Left colon (tissue), 2 donors: ENCODE measurements at regions not wholly inside any gene's neighbourhood (a gene's known extent, or its start where the extent isn't known, plus 50 kb on each side); places are given as distances from the start of the nearest gene placed in this dataset.
A peak's percentile ranks its signal among the peaks of the same experiment; 100 is the strongest.

Experiments used
- ATAC-seq: fragments of 200-7000 bp; cut with Tn5 transposase; one replicate; pipeline ENCODE4 v1.9.1; 2020; ENCODE audit warnings: mild to moderate bottlenecking, moderate library complexity
- DNase-seq, 2 donors: peaks; one replicate each; pipeline ENCODE4 v3.0.0-alpha.2; 2020
- intact Hi-C, 2 donors: fragments of 100-400 bp; cut with DNase I in 1 of 2; cut with micrococcal nuclease in 1 of 2; formaldehyde crosslinking; loops; one replicate each; pipeline versions ENCODE4 v1.11.2 to v1.14.0; 2022; cut with DNase I, micrococcal nuclease
- donor health status: DM: no; HTN: no; CAD: no.
- donor health status: DM: yes; HTN: yes; CAD: no.

- ATAC-seq (peak; percentile 86), DNase-seq (peak; percentile 40 to 44)
- intact Hi-C loops, result no loop called here
Observed at GRCh38 chr1:213724640-213725536, 262.9 kb upstream of the PROX1 start.

DNA sequence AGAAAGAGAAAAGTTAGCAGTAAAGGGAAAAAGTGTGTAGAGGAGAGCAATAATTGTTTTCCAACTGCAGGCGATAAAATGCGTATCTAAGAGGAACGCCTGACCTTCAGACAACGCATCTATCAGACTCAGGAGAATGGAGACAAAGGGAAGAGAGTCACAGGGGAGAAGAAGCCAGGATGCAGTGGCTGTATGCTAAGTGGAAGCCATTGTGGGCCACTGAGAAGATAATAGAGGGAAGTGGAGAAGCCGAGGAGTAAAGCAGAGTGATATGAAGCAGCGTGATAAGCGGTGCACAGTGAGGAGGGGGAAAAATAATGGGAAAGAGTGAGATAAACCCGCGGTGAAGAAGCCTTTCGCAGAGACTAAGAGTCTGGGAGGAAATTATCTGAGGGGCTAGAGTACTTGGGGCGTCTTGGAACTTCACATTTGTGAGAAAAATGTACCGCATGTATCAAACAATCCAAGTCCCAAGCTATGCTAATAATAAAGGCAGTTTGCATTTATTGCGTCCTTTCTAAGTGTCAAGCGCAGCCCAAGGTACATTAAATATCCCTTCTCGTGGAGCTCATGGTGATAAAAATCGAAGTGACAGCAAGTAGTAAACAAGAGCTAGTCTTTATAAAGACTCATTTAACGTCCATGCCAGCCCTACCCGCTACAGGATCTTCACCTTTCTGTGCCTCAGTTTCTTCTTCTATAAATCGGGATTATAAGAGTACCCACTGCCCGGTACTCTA lies 259.8 kb upstream of the PROX1 start:
- ATAC-seq, result no peak
- intact Hi-C loops, result no loop called here
- DNase-seq, result no peak

DNA sequence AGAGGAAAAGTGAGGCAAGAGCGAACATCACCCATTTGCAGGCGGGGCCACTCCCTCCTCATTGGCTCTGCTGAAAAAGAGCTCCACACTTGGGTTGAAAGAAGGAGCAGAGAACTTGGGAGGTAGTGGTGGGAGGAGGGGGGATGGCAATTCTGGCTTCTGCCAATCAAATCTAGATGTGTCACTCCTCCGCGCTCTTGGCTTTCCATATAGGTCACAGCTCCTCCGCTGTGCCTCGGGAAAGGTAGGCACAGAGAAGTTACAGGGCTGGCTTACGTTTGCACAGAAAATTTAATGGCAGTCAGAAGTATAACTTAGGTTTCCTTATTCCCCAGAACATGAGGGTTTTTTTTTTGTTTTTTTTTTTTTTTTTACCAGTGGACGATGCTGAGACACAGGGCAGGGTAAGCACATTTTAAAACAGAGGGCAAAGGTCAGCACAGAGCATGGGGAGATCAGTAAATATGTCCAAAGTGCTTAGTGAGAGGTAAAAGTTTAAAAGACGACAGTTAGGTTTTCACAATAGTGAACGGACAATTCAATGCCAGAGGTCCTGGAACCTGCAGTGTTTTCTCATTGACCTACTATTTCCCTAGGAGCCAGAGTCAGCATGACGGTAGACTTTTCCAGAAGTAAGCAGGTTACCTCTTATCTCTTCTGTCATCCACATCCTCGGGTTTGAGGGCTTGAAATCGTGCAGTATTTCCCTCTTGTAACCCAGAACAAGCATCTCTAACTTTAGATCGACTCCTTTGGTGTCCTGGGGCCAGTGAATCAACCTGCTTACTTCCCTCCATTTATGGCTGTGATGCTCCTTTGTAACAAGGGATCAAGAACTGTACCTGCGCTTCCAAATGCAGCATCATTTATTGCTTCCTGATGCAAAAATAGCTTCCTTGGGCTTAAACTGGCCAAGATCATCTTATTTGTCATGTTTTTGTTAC lies 258.9 kb upstream of the PROX1 start:
- intact Hi-C loops, result no loop called here
- ATAC-seq, result no peak

DNA sequence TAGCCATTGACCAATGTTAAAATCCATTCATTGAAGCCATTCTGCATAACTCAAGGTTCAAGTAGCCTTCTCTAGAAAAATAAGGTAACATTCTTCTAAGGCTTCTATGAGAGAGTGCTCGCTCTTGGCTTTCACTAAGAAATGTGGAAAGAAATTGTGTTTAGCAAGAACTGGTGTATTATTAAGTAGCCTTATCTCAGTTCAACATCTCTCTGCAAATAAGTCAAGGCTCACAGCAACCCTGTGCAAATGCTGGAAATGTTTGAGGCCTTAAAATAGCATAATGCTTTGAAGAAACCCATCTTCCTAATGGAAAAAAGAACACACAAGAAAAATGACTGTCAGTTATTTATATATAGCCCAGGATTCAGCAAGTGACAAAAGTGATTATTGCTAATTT lies 254.1 kb upstream of the PROX1 start:
- no peak for ATAC-seq
- intact Hi-C loops, result no loop called here
- no peak for DNase-seq

More for the DNA sequence above, 258.9 kb upstream of the PROX1 start:
- DNase-seq, result no peak

- ATAC-seq (no peak), DNase-seq (no peak)
- intact Hi-C loops, result no loop called here
Observed at GRCh38 chr1:213737398-213738035, 250.3 kb upstream of the PROX1 start.

- ATAC-seq (no peak), DNase-seq (no peak)
- intact Hi-C loops, result no loop called here
Observed at GRCh38 chr1:213738658-213739057, 249.1 kb upstream of the PROX1 start.

DNA sequence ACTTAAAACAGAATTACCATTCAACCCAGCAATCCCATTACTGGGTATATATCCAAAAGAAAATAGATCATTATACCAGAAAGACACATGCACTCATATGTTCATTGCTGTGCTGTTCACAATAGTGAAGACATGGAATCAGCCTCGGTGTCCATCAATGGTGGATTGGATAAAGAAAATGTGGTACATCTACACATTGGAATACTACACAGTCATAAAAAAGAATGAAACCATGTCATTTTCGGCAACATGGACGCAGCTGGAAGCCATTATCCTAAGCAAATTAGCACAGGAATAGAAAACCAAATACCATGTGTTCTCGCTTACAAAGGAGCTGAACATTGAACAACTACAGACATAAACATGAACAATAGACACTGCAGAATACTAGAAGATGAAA lies 244.8 kb upstream of the PROX1 start:
- intact Hi-C loops, result no loop called here
- DNase-seq (no peak), ATAC-seq (no peak)

DNA sequence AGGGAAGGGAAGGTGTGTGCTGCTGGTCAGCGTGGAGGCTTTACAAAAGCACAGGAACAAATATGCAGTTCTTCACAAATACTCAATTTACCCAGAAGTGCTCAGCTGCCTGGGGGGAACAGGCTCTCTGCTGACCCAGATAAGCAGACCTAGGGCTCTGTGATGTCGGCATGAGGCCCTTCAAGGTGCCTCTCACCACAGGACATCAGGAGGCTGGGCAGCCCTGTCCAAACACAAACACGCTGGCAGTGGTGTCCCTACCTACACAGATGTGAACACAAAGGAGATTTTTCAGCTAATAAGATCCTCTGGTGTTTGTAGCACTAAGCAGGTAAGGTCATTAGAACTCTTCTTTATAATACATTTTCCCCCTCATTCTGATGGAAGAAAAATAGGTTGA lies 243.0 kb upstream of the PROX1 start:
- intact Hi-C loops, result no loop called here
- DNase-seq (no peak), ATAC-seq (no peak)

- DNase-seq (no peak), ATAC-seq (no peak)
- intact Hi-C loops, result no loop called here
Observed at GRCh38 chr1:213745451-213745850, 242.3 kb upstream of the PROX1 start.

DNA sequence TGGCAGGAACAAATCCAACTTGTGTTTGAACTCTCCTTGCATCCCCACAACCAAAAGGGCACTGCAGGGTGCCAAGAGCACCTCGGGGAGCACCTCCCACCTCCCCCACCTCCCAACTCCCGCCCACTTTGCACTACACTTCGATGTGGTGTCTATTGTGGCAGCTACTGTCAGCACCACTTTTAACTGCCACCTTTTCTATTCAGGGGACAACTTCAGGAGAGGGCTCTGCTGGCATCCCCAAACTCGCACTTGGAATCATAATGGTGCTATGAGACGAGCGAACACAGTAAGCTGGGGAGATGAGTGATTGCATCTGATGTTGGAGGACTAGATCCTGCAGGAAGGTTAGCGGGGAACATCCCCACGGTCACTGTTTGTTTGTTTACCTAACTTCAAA lies 238.2 kb upstream of the PROX1 start:
- no peak for DNase-seq
- intact Hi-C loops, result no loop called here
- no peak for ATAC-seq

GRCh38 chr1:213750231-213751063 lies 237.3 kb upstream of the PROX1 start:
- DNase-seq (no peak), ATAC-seq (no peak)
- intact Hi-C loops, result no loop called here

DNA sequence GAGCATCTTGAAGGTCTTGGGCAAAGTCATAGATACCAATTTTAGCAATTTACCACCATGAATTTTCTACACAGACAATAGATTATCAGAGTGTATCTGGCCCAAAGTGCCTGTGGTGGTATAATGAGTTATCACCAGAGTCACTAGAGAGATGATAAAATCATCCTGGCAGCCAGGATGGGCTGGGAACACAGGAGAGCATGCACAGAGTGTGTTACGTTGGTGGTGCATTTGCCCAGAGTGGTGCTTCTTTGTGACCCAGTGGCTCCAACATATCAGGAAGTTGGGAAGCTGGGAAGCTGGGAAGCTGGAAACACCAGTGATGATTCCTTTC lies 236.7 kb upstream of the PROX1 start:
- intact Hi-C loops, result no loop called here
- DNase-seq (no peak), ATAC-seq (no peak)

DNA sequence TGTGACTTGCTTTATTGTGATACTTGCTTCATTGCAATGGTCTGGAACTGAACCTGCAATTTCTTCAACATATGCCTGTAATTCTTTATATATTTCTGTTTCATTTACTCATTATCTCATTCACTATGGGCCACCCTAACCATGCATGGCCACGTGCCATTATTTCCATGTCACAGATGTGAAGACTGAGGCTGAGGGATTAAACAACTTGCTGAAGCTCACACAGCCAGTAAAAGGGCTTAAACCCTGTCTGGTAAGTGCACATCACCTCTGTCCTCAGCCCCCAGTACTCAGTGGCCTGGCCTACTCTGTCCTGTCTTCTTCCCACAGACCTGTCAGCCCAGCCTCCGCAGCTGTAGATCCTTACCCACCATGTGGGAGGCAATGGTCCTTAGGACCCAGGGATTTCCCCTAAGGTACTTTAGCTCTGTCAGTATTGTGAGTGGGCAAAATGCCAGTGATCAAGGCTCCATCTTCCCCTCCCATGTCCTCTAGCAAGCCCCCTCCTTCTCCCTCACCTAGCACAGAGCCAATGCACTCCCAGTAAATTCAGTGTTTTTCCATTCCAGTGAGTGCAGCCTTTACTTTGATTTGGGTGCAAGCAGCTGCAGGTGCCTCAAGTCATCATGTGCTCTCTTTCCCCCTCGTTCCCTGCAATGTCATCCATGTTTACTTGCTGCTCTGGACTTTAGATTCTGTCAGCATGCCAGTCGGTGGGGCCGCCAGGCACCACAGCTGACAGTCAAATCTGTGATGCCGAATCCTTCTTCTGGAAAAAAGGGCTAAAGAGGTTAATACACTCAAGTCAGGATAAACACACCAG lies 228.2 kb upstream of the PROX1 start:
- ATAC-seq (peak; percentile 79), DNase-seq (peak in 1 of 2 donors; percentile 25)
- intact Hi-C loops, result no loop called here

DNA sequence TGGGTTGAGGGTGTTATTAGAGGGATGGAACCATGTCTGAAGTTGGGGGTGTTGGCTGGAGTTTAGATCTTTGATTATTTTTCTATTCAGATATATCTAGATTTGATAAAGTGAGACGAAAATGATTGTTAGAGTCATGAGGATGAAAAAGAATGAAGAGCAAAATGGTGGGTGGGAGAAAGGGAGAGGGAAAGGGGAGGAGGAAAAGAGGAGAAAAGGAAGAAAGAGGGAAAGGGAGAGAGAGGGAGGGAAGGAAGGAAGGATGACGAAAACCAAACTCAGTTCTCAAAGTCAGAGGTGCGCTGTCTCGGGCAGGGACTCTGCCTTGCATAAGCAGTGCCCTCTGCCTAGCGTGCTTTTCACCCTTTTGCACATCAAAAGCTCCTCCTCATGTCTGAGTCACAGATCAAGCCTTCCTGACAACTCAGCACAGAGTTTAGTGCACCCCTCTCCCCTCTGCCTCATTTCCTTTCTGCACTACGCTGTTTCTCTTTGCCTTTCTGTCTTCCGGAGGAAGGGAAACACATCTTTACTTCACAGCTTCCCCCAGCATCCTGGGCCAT lies 225.8 kb upstream of the PROX1 start:
- DNase-seq (no peak), ATAC-seq (no peak)
- intact Hi-C loops, result no loop called here

GRCh38 chr1:213767683-213768082 lies 220.1 kb upstream of the PROX1 start:
- ATAC-seq, result no peak
- intact Hi-C loops, result no loop called here
- DNase-seq, result no peak

DNA sequence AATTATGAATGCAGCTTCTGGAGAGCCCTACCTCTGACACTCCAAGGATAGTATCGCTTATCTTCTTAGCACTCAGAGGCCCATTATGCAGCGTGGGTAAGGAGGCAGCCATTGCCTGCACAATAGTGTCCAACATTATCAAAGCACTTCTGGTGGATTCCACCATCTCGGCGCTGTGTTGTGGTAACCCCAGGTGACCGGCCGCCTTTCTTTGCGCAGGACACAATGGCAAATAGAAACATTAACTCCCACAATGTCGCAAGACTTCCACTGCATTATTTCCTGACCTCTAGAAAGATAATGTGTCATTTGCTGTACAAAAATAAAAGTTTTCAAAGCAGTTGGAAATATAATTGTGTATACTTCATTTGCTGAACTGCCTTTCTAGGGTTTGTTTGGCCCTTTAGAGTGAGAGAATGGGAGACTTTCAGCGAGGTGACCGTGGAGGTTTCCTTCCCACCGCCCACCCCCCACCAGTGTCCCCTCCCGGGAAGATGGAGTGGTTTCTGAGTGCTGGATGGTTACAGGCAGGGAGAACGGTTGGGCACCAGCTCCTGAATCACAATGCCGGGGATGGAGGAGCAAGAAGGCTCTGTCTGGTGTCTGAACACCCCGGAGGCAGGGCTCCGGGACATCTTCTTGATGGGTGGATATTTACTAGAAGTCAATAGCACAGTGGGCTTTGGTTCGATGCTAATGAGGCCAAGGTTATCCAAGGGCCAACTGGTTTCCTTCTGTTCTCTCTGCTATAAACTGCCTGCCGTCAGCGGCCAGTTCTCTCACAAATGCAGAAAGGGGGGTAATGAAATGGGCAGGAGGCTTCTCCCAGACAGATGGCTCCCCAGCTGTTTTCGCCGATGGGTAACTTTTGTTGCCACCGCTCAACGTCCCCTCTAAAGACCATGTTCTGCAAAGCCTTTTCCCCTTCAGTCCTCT lies 215.4 kb upstream of the PROX1 start:
- intact Hi-C loops, result no loop called here
- DNase-seq, result no peak
- ATAC-seq, result no peak
